HCT116 (cell line): ENCODE measurements at regions not wholly inside any gene's neighbourhood (a gene's known extent, or its start where the extent isn't known, plus 50 kb on each side); places are given as distances from the start of the nearest gene placed in this dataset.

Experiments used
- ATAC-seq: fragments of 200-7000 bp; cut with Tn5 transposase; 2 replicates; pipeline ENCODE4 v1.9.1; 2020; ENCODE audit warnings: mild to moderate bottlenecking, moderate library complexity
- BruUV-seq: library from RNA; stranded (reverse); fragments of 400-500 nt; replicated peaks from 2 replicates; lab custom pipeline; 2021; lab: Mats Ljungman, UMichigan
- CTCF ChIA-PET: fragments of 300-600 bp; sonication (Branson Sonifier 250); formaldehyde crosslinking; loops from one replicate; lab custom pipeline; 2021; ENCODE audit warnings: antibody characterized with exemption; lab: Charles Lee
- POLR2A ChIA-PET: fragments of 300-600, 350-600 bp; sonication (Branson Sonifier 250); formaldehyde crosslinking; loops from one replicate; lab custom pipeline; 2021; ENCODE audit warnings: antibody characterized with exemption; lab: Charles Lee
- RAD21 ChIA-PET, 2 experiments: fragments of 300-600 bp; sonication (Branson Sonifier 250); formaldehyde crosslinking; loops; one replicate each; lab custom pipeline; 2023; ENCODE audit warnings: low total read pairs in 2 of 2; ENCODE audit not compliant: uncharacterized antibody in 2 of 2, unreplicated experiment in 2 of 2, low non-redundant PET in 1 of 2; lab: Charles Lee
- DNase-seq: peaks from one replicate; pipeline ENCODE4 v3.0.0-alpha.2; 2010; ENCODE audit warnings: low read depth, low spot score
- H2AFZ ChIP-seq: fragments of 200-600 bp; shearing (Covaris generic), sonication (generic); 2 replicates; pipeline ENCODE4 v1.6.1; 2017; ENCODE audit warnings: low read depth, mixed run types, mixed read lengths, antibody characterized with exemption, low read length; ENCODE audit not compliant: poor library complexity, severe bottlenecking
- H3K27ac ChIP-seq: 2 replicates; pipeline ENCODE4 v1.5.1; 2012; ENCODE audit warnings: low read depth, low read length
- H3K27me3 ChIP-seq: fragments of 200-600 bp; sonication (generic); 2 replicates; pipeline ENCODE4 v1.6.1; 2016; ENCODE audit warnings: mixed run types, low read length, mixed read lengths; ENCODE audit not compliant: insufficient read depth
- H3K36me3 ChIP-seq, 2 experiments: fragments of 200-500 bp in 1 of 2; fragments of 200-600 bp in 1 of 2; sonication (Bioruptor generic) in 1 of 2; sonication (generic) in 1 of 2; 2 replicates each; pipeline versions ENCODE4 v1.5.1 to v1.6.1; 2014 to 2016; ENCODE audit warnings: low read length in 2 of 2, inconsistent platforms in 1 of 2, mixed read lengths in 1 of 2, mixed run types in 1 of 2; ENCODE audit not compliant: insufficient read depth in 2 of 2, control insufficient read depth in 1 of 2
- H3K4me1 ChIP-seq, 2 experiments: fragments of 200-600 bp in 1 of 2; sonication (generic) in 1 of 2; 2 replicates each; pipeline versions ENCODE4 v1.5.1 to v1.6.1; 2012 to 2017; ENCODE audit warnings: low read length in 2 of 2, inconsistent platforms in 1 of 2, mild to moderate bottlenecking in 1 of 2, mixed read lengths in 1 of 2, mixed run types in 1 of 2, moderate library complexity in 1 of 2; ENCODE audit not compliant: insufficient read depth in 2 of 2, control insufficient read depth in 1 of 2
- H3K4me2 ChIP-seq: fragments of 200-600 bp; sonication (generic); 2 replicates; pipeline ENCODE4 v1.6.1; 2017; ENCODE audit warnings: mixed run types, low read length, mixed read lengths
- H3K4me3 ChIP-seq, 2 experiments: fragments of 200-600 bp in 1 of 2; sonication (generic) in 1 of 2; replicated peaks in 1 of 2; 2 replicates each; pipeline ENCODE4 v1.5.1; 2011 to 2016; ENCODE audit warnings: low read length in 2 of 2, control low read depth in 1 of 2, low read depth in 1 of 2, mild to moderate bottlenecking in 1 of 2, mixed read lengths in 1 of 2, mixed run types in 1 of 2
- H3K79me2 ChIP-seq: fragments of 200-600 bp; sonication (generic); 2 replicates; pipeline ENCODE4 v1.6.1; 2017; ENCODE audit warnings: mild to moderate bottlenecking, mixed run types, low read length, moderate library complexity, mixed read lengths; ENCODE audit not compliant: insufficient read depth
- H3K9ac ChIP-seq: fragments of 200-600 bp; sonication (generic); 2 replicates; pipeline ENCODE4 v1.6.1; 2016; ENCODE audit warnings: low read length, mixed read lengths
- H3K9me2 ChIP-seq: fragments of 200-600 bp; sonication (generic), shearing (Covaris generic); 2 replicates; pipeline ENCODE4 v1.6.1; 2017; ENCODE audit warnings: mixed run types, mild to moderate bottlenecking, moderate library complexity; ENCODE audit not compliant: insufficient read depth
- H3K9me3 ChIP-seq, 2 experiments: fragments of 200-500 bp in 1 of 2; fragments of 200-600 bp in 1 of 2; sonication (Bioruptor generic) in 1 of 2; sonication (generic) in 1 of 2; 2 replicates each; pipeline ENCODE4 v1.6.1; 2014 to 2017; ENCODE audit warnings: low read length in 2 of 2, mixed read lengths in 2 of 2, inconsistent platforms in 1 of 2, low read depth in 1 of 2, mild to moderate bottlenecking in 1 of 2, mixed run types in 1 of 2, moderate library complexity in 1 of 2; ENCODE audit not compliant: control insufficient read depth in 1 of 2, insufficient read depth in 1 of 2
- H4K20me1 ChIP-seq: fragments of 200-600 bp; sonication (generic), shearing (Covaris generic); 2 replicates; pipeline ENCODE4 v1.6.1; 2017; ENCODE audit warnings: mixed run types, mild to moderate bottlenecking, moderate library complexity; ENCODE audit not compliant: insufficient read depth
- ELF1 ChIP-seq: IDR thresholded peaks from 2 replicates; pipeline ENCODE4 v1.6.1; 2012; ENCODE audit warnings: low read depth, borderline replicate concordance
- EZH2 ChIP-seq: fragments of 200-600 bp; sonication (generic); IDR thresholded peaks from 2 replicates; pipeline ENCODE4 v1.6.1; 2017; ENCODE audit warnings: antibody characterized with exemption, mixed run types
- POLR2A ChIP-seq: IDR thresholded peaks from 2 replicates; pipeline ENCODE4 v1.7.0; 2011; ENCODE audit warnings: borderline replicate concordance; ENCODE audit not compliant: insufficient read depth, insufficient read length; ENCODE audit errors: extremely low read depth
- RAD21 ChIP-seq: IDR thresholded peaks from 2 replicates; pipeline ENCODE4 v1.6.1; 2012; ENCODE audit warnings: low read depth, mild to moderate bottlenecking
- SRF ChIP-seq: IDR thresholded peaks from 2 replicates; pipeline ENCODE4 v1.6.1; 2012; ENCODE audit warnings: low read depth
- YY1 ChIP-seq: IDR thresholded peaks from 2 replicates; pipeline ENCODE4 v1.6.1; 2011; ENCODE audit warnings: low read length, low read depth, moderate library complexity, mild to moderate bottlenecking; ENCODE audit not compliant: insufficient replicate concordance; ENCODE audit errors: extremely low read depth
- intact Hi-C: fragments of 100-400 bp; cut with micrococcal nuclease; formaldehyde crosslinking; loops from 2 replicates; pipeline ENCODE4 v1.10.0; 2022
- TF ChIP-seq, protein P1 (sequence below), 3 experiments: fragments of 200-600 bp in 1 of 3; sonication (generic) in 1 of 3; IDR thresholded peaks in 2 of 3; conservative IDR thresholded peaks in 1 of 3; 2 replicates each; pipeline ENCODE4 v1.5.1; 2012 to 2017; ENCODE audit warnings: low read depth in 2 of 3, low read length in 2 of 3, antibody characterized with exemption in 1 of 3, borderline replicate concordance in 1 of 3, control low read depth in 1 of 3, mild to moderate bottlenecking in 1 of 3, mixed read lengths in 1 of 3, mixed run types in 1 of 3, moderate library complexity in 1 of 3; ENCODE audit not compliant: insufficient read depth in 1 of 3
- TF ChIP-seq, protein P2 (sequence below): IDR thresholded peaks from 2 replicates; pipeline ENCODE4 v1.6.1; 2012

DNA sequence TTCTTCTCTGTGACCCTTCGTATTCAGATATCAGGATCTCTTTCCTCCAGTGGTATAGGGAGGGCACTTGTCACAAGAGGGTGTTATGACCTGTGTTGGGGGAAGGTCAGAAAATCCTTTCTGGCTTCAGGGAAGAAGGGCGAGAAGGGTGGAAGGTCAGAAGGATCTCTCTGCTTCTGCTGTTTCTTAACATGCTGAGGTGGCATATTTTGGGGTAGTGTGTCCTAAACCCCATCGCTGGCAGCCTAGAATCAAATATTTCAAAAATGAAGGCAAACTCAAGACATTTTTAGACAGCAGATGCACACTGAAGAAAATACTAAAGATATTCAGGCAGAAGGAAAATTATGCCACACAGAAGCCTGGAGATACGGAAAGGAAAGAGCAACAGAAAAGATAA, 207.6 kb downstream of the TM2D1 start:
- no peaks in the 10 kb centered on the region for H3K36me3 ChIP-seq
- no peaks in the 10 kb centered on the region for H3K9me2 ChIP-seq
- no peak overlapping the region for H2AFZ ChIP-seq
- RAD21 ChIA-PET: no interaction called here
- no peaks in the 10 kb centered on the region for H3K79me2 ChIP-seq
- H3K27ac ChIP-seq: no peak overlapping the region
- no TSS peak for BruUV-seq
- CTCF ChIA-PET: no interaction called here
- no peaks in the 10 kb centered on the region for H3K9me3 ChIP-seq
- DNase-seq: no peak
- no peak overlapping the region for H3K9ac ChIP-seq
- H3K27me3 ChIP-seq: no peaks in the 10 kb centered on the region
- intact Hi-C loops: no loop called here
- POLR2A ChIA-PET: no interaction called here
- no peaks in the 10 kb centered on the region for H4K20me1 ChIP-seq
- no peak overlapping the region for H3K4me3 ChIP-seq
- H3K4me1 ChIP-seq: no peaks in the 10 kb centered on the region
- ATAC-seq: no peak
- TF ChIP-seq YY1 (no peak), POLR2A (no peak)
- no peak overlapping the region for H3K4me2 ChIP-seq

DNA sequence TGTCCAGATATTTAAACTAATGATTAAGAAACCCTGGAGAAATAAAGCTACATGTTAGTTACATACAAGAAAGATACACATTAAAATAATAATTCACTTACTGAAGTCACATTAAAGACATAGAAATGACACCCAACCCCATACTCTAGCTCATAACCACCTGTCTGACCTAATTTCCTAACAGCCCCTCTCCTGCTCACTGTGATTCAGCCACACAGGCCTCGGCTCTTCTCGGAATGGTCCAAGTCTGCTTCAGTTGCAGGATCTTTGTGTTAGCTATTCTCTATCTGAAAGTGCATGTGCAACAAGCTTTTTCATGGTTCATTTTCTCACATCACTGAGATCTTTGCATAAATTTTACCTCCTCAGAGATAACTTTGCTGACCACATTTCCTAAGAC, 209.8 kb downstream of the TM2D1 start:
- DNase-seq (no peak), ATAC-seq (no peak)
- H4K20me1 ChIP-seq: no peaks in the 10 kb centered on the region
- no peaks in the 10 kb centered on the region for H3K9me2 ChIP-seq
- H3K79me2 ChIP-seq: no peaks in the 10 kb centered on the region
- no TSS peak for BruUV-seq
- H2AFZ ChIP-seq: no peak overlapping the region
- ChIA-PET RAD21 (no interaction called here), CTCF (no interaction called here)
- no peaks in the 10 kb centered on the region for H3K4me1 ChIP-seq
- H3K9me3 ChIP-seq: peaks cover 0 to 3% of the 10 kb centered on the region in 2 experiments; a peak in 1 of 4 replicates
- H3K4me3 ChIP-seq: no peak overlapping the region
- H3K27ac ChIP-seq: no peak overlapping the region
- H3K4me2 ChIP-seq: no peak overlapping the region
- H3K27me3 ChIP-seq: no peaks in the 10 kb centered on the region
- intact Hi-C loops: no loop called here
- TF ChIP-seq, protein P1, sequence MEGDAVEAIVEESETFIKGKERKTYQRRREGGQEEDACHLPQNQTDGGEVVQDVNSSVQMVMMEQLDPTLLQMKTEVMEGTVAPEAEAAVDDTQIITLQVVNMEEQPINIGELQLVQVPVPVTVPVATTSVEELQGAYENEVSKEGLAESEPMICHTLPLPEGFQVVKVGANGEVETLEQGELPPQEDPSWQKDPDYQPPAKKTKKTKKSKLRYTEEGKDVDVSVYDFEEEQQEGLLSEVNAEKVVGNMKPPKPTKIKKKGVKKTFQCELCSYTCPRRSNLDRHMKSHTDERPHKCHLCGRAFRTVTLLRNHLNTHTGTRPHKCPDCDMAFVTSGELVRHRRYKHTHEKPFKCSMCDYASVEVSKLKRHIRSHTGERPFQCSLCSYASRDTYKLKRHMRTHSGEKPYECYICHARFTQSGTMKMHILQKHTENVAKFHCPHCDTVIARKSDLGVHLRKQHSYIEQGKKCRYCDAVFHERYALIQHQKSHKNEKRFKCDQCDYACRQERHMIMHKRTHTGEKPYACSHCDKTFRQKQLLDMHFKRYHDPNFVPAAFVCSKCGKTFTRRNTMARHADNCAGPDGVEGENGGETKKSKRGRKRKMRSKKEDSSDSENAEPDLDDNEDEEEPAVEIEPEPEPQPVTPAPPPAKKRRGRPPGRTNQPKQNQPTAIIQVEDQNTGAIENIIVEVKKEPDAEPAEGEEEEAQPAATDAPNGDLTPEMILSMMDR (IDR thresholded peaks at IDR 0.05 in 2 of 3, conservative IDR thresholded peaks at IDR 0.05 in 1 of 3; ENCODE audit: borderline replicate concordance in 1 of 3, insufficient read depth in 1 of 3, low read depth in 2 of 3, low read length in 2 of 3): no peak
- TF ChIP-seq YY1 (no peak), RAD21 (no peak), ELF1 (no peak), SRF (no peak), EZH2 (no peak)
- TF ChIP-seq, protein P2, sequence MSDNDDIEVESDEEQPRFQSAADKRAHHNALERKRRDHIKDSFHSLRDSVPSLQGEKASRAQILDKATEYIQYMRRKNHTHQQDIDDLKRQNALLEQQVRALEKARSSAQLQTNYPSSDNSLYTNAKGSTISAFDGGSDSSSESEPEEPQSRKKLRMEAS: no peak
- TF ChIP-seq, all 23 proteins: peak for 0
- H3K9ac ChIP-seq: no peak overlapping the region
- H3K36me3 ChIP-seq: no peaks in the 10 kb centered on the region
- POLR2A ChIA-PET: no interaction called here
